Subcutaneous abdominal adipose tissue (tissue), 5 donors: ENCODE measurements at regions not wholly inside any gene's neighbourhood (a gene's known extent, or its start where the extent isn't known, plus 50 kb on each side); places are given as distances from the start of the nearest gene placed in this dataset.

Experiments
- H3K27ac ChIP-seq: one replicate; pipeline ENCODE4 v1.7.0; 2013; ENCODE audit warnings: low read depth, mild to moderate bottlenecking, inconsistent platforms, low read length, moderate library complexity
- H3K27me3 ChIP-seq, 5 donors: one replicate each; pipeline ENCODE4 v1.7.0; 2013; ENCODE audit warnings: low read length in 5 of 5, inconsistent platforms in 1 of 5; ENCODE audit not compliant: control insufficient read depth in 5 of 5, insufficient read depth in 4 of 5
- H3K36me3 ChIP-seq, 5 donors: one replicate each; pipeline ENCODE4 v1.7.0; 2013; ENCODE audit warnings: low read length in 5 of 5; ENCODE audit not compliant: control insufficient read depth in 5 of 5, insufficient read depth in 5 of 5
- H3K4me1 ChIP-seq, 5 donors: one replicate each; pipeline ENCODE4 v1.7.0; 2013; ENCODE audit warnings: low read length in 5 of 5, mild to moderate bottlenecking in 3 of 5, moderate library complexity in 1 of 5; ENCODE audit not compliant: control insufficient read depth in 5 of 5, insufficient read depth in 5 of 5
- H3K4me3 ChIP-seq, 5 donors: one replicate each; pipeline ENCODE4 v1.7.0; 2013; ENCODE audit warnings: low read length in 5 of 5, low read depth in 1 of 5
- H3K9ac ChIP-seq, 5 donors: one replicate each; pipeline ENCODE4 v1.7.0; 2013; ENCODE audit warnings: low read length in 5 of 5, mild to moderate bottlenecking in 4 of 5, moderate library complexity in 3 of 5
- H3K9me3 ChIP-seq, 5 donors: one replicate each; pipeline ENCODE4 v1.7.0; 2013; ENCODE audit warnings: low read length in 5 of 5; ENCODE audit not compliant: control insufficient read depth in 5 of 5
- donor health status: healthy.
- donor health status: healthy.
- donor health status: healthy.
- donor health status: healthy.
- donor health status: healthy.

GRCh38 chr5:8123559-8123958 is 254.6 kb downstream of the MTRR start:
- H3K27me3 ChIP-seq, result peaks cover 0 to 3% (median 0%) of the 10 kb centered on the region in 5 donors
- no peaks in the 10 kb centered on the region for H3K9me3 ChIP-seq
- no peaks in the 10 kb centered on the region for H3K4me1 ChIP-seq
- H3K4me3 ChIP-seq, result no peak overlapping the region
- H3K27ac ChIP-seq, result no peak overlapping the region
- no peak overlapping the region for H3K9ac ChIP-seq
- no peaks in the 10 kb centered on the region for H3K36me3 ChIP-seq

GRCh38 chr5:8134609-8135008 is 265.7 kb downstream of the MTRR start:
- H3K27ac ChIP-seq, result no peak overlapping the region
- H3K9me3 ChIP-seq, result no peaks in the 10 kb centered on the region
- no peaks in the 10 kb centered on the region for H3K36me3 ChIP-seq
- no peak overlapping the region for H3K4me3 ChIP-seq
- no peaks in the 10 kb centered on the region for H3K27me3 ChIP-seq
- no peak overlapping the region for H3K9ac ChIP-seq
- H3K4me1 ChIP-seq, result no peaks in the 10 kb centered on the region

GRCh38 chr5:8135742-8136141 is 266.8 kb downstream of the MTRR start:
- Histone ChIP-seq H3K4me1 (no peaks in the 10 kb centered on the region), H3K27me3 (no peaks in the 10 kb centered on the region), H3K36me3 (no peaks in the 10 kb centered on the region), H3K9me3 (no peaks in the 10 kb centered on the region), H3K9ac (no peak overlapping the region), H3K4me3 (no peak overlapping the region), H3K27ac (no peak overlapping the region)

GRCh38 chr5:8136271-8136670 is 267.3 kb downstream of the MTRR start:
- H3K27ac ChIP-seq, result no peak overlapping the region
- no peak overlapping the region for H3K9ac ChIP-seq
- no peaks in the 10 kb centered on the region for H3K27me3 ChIP-seq
- no peaks in the 10 kb centered on the region for H3K9me3 ChIP-seq
- no peaks in the 10 kb centered on the region for H3K4me1 ChIP-seq
- no peaks in the 10 kb centered on the region for H3K36me3 ChIP-seq
- H3K4me3 ChIP-seq, result no peak overlapping the region

GRCh38 chr5:8137941-8138550 is 269.1 kb downstream of the MTRR start:
- Histone ChIP-seq H3K36me3 (no peaks in the 10 kb centered on the region), H3K4me3 (no peak overlapping the region), H3K27ac (no peak overlapping the region), H3K9ac (no peak overlapping the region), H3K9me3 (no peaks in the 10 kb centered on the region), H3K27me3 (no peaks in the 10 kb centered on the region), H3K4me1 (no peaks in the 10 kb centered on the region)

- no peaks in the 10 kb centered on the region for H3K4me1 ChIP-seq
These were observed 269.9 kb downstream of the MTRR start for GRCh38 chr5:8138884-8139283.

GRCh38 chr5:8150791-8151190 is 281.8 kb downstream of the MTRR start:
- Histone ChIP-seq H3K4me3 (no peak overlapping the region), H3K36me3 (no peaks in the 10 kb centered on the region), H3K27me3 (no peaks in the 10 kb centered on the region), H3K27ac (no peak overlapping the region), H3K9ac (no peak overlapping the region), H3K4me1 (no peaks in the 10 kb centered on the region), H3K9me3 (peaks cover 0 to 5% (median 0%) of the 10 kb centered on the region in 5 donors)

More at GRCh38 chr5:8138884-8139283, 269.9 kb downstream of the MTRR start:
- Histone ChIP-seq H3K36me3 (no peaks in the 10 kb centered on the region), H3K9ac (no peak overlapping the region), H3K27me3 (no peaks in the 10 kb centered on the region), H3K27ac (no peak overlapping the region), H3K9me3 (no peaks in the 10 kb centered on the region), H3K4me3 (no peak overlapping the region)

- H3K36me3 ChIP-seq, result no peaks in the 10 kb centered on the region
- no peaks in the 10 kb centered on the region for H3K9me3 ChIP-seq
- H3K4me1 ChIP-seq, result no peaks in the 10 kb centered on the region
- no peaks in the 10 kb centered on the region for H3K27me3 ChIP-seq
- no peak overlapping the region for H3K4me3 ChIP-seq
- H3K27ac ChIP-seq, result no peak overlapping the region
- no peak overlapping the region for H3K9ac ChIP-seq
These were observed 287.8 kb downstream of the MTRR start for GRCh38 chr5:8156706-8157105.

- Histone ChIP-seq H3K36me3 (no peaks in the 10 kb centered on the region), H3K4me1 (no peaks in the 10 kb centered on the region), H3K9me3 (no peaks in the 10 kb centered on the region), H3K27ac (no peak overlapping the region), H3K4me3 (no peak overlapping the region), H3K27me3 (no peaks in the 10 kb centered on the region), H3K9ac (no peak overlapping the region)
These were observed 288.4 kb downstream of the MTRR start for GRCh38 chr5:8157320-8157822.

- Histone ChIP-seq H3K4me3 (no peak overlapping the region), H3K9ac (no peak overlapping the region), H3K36me3 (no peaks in the 10 kb centered on the region), H3K27me3 (no peaks in the 10 kb centered on the region), H3K4me1 (no peaks in the 10 kb centered on the region), H3K27ac (no peak overlapping the region), H3K9me3 (no peaks in the 10 kb centered on the region)
These were observed 307.2 kb downstream of the MTRR start for GRCh38 chr5:8176101-8176693.
